GM12878 (cell line): ENCODE measurements at regions not wholly inside any gene's neighbourhood (a gene's known extent, or its start where the extent isn't known, plus 50 kb on each side); places are given as distances from the start of the nearest gene placed in this dataset.

Experiments
- ATAC-seq: fragments of 200-7000 bp; cut with Tn5 transposase; 3 replicates; pipeline ENCODE4 v1.9.1; 2020; ENCODE audit warnings: mild to moderate bottlenecking, moderate library complexity
- BruUV-seq: library from RNA; stranded (reverse); fragments of 400-500 nt; replicated peaks from 2 replicates; lab custom pipeline; 2021; lab: Mats Ljungman, UMichigan
- CTCF ChIA-PET: fragments of 300-600 bp; sonication (Branson Sonifier 250); formaldehyde crosslinking; extraction: SDS; loops from one replicate; lab custom pipeline; 2021; ENCODE audit warnings: inconsistent platforms; lab: Yijun Ruan, JAX
- POLR2A ChIA-PET: fragments of 350-600 bp; formaldehyde crosslinking; extraction: SDS; loops from one replicate; lab custom pipeline; 2021; ENCODE audit warnings: inconsistent platforms; lab: Charles Lee
- RAD21 ChIA-PET: fragments of 300-600 bp; sonication (Branson Sonifier 250); formaldehyde crosslinking; loops from one replicate; lab custom pipeline; 2023; ENCODE audit warnings: antibody characterized with exemption; ENCODE audit not compliant: unreplicated experiment; lab: Charles Lee
- SMC1A ChIA-PET: fragments of 300-600 bp; sonication (Branson Sonifier 250); formaldehyde crosslinking; loops from one replicate; lab custom pipeline; 2023; ENCODE audit not compliant: unreplicated experiment, uncharacterized antibody; lab: Charles Lee
- DNase-seq: peaks from one replicate; pipeline ENCODE4 v3.0.0-alpha.2; 2011; ENCODE audit warnings: low read depth, low spot score
- FAIRE-seq: peaks from 3 replicates; lab custom pipeline; 2011; peaks lifted over from hg19 to GRCh38; lab: Jason Lieb, UNC
- H2AFZ ChIP-seq: 2 replicates; pipeline ENCODE4 v1.6.0; 2011; ENCODE audit warnings: low read depth, low read length, control low read depth; ENCODE audit not compliant: control insufficient read depth
- H3K27ac ChIP-seq: 2 replicates; pipeline ENCODE4 v1.5.1; 2011; ENCODE audit warnings: control low read depth; ENCODE audit not compliant: control insufficient read depth, insufficient read depth
- H3K27me3 ChIP-seq, 2 experiments: replicated peaks in 1 of 2; 2 replicates each; pipeline versions ENCODE4 v1.6.0 to v1.6.1; 2011; ENCODE audit warnings: low read length in 1 of 2; ENCODE audit not compliant: control insufficient read depth in 2 of 2, insufficient read depth in 2 of 2
- H3K36me3 ChIP-seq, 2 experiments: 2 replicates each; pipeline ENCODE4 v1.5.1; 2011; ENCODE audit warnings: low read length in 1 of 2; ENCODE audit not compliant: control insufficient read depth in 2 of 2, insufficient read depth in 2 of 2
- H3K4me1 ChIP-seq: 2 replicates; pipeline ENCODE4 v1.6.1; 2011; ENCODE audit warnings: mild to moderate bottlenecking, low read length, moderate library complexity, mixed read lengths; ENCODE audit not compliant: control insufficient read depth, insufficient read depth
- H3K4me2 ChIP-seq: 2 replicates; pipeline ENCODE4 v1.6.0; 2011; ENCODE audit warnings: control low read depth; ENCODE audit not compliant: control insufficient read depth, insufficient read depth
- H3K4me3 ChIP-seq: fragments of 200-600 bp; sonication (generic); 2 replicates; pipeline ENCODE4 v1.5.1; 2016
- H3K79me2 ChIP-seq: 2 replicates; pipeline ENCODE4 v1.6.0; 2011; ENCODE audit warnings: low read length; ENCODE audit not compliant: control insufficient read depth, insufficient read depth
- H3K9ac ChIP-seq: 2 replicates; pipeline ENCODE4 v1.8.0; 2011; ENCODE audit warnings: low read length, control low read depth, mixed read lengths; ENCODE audit not compliant: control insufficient read depth, insufficient read depth
- H3K9me3 ChIP-seq: replicated peaks from 3 replicates; pipeline ENCODE4 v1.5.1; 2011; ENCODE audit warnings: mild to moderate bottlenecking, low read length; ENCODE audit not compliant: control insufficient read depth, insufficient read depth
- H4K20me1 ChIP-seq: 2 replicates; pipeline ENCODE4 v1.6.0; 2011; ENCODE audit not compliant: control insufficient read depth, insufficient read depth
- ATF2 ChIP-seq: IDR thresholded peaks from 2 replicates; pipeline ENCODE4 v1.6.1; 2012; ENCODE audit warnings: low read length, inconsistent platforms
- ATF3 ChIP-seq: IDR thresholded peaks from 2 replicates; pipeline ENCODE4 v1.6.1; 2011; ENCODE audit warnings: low read depth, mild to moderate bottlenecking, low read length, moderate library complexity, borderline replicate concordance; ENCODE audit errors: extremely low read depth
- CBX3 ChIP-seq: fragments of 200-600 bp; sonication (generic); IDR thresholded peaks from 2 replicates; pipeline ENCODE4 v1.6.1; 2016; ENCODE audit warnings: low read depth, borderline replicate concordance
- FOS ChIP-seq: IDR thresholded peaks from 3 replicates; pipeline ENCODE4 v1.6.1; 2011; ENCODE audit warnings: borderline replicate concordance; ENCODE audit not compliant: insufficient read length; ENCODE audit errors: extremely low read depth
- KAT2A ChIP-seq: conservative IDR thresholded peaks from 2 replicates; pipeline ENCODE4 v1.6.1; 2011; ENCODE audit warnings: low read depth, low read length; ENCODE audit not compliant: control insufficient read depth
- MXI1 ChIP-seq: fragments of 150-350 bp; IDR thresholded peaks from 2 replicates; pipeline ENCODE4 v1.6.1; 2011; ENCODE audit warnings: low read depth, mild to moderate bottlenecking, inconsistent platforms, low read length, improper control_type of control experiment
- PAX8 ChIP-seq: fragments of 450-650 bp; IDR thresholded peaks from 2 replicates; pipeline ENCODE4 v1.6.1; 2017; ENCODE audit warnings: mild to moderate bottlenecking, moderate library complexity
- PML ChIP-seq: IDR thresholded peaks from 2 replicates; pipeline ENCODE4 v1.6.1; 2012; ENCODE audit warnings: low read length, inconsistent platforms
- RB1 ChIP-seq: fragments of 450-650 bp; formaldehyde crosslinking; IDR thresholded peaks from 2 replicates; pipeline ENCODE4 v1.6.1; 2017; ENCODE audit warnings: mild to moderate bottlenecking, borderline replicate concordance
- SREBF1 ChIP-seq: IDR thresholded peaks from 2 replicates; pipeline ENCODE4 v1.6.1; 2012; ENCODE audit warnings: mild to moderate bottlenecking, low read length
- STAT3 ChIP-seq: IDR thresholded peaks from 2 replicates; pipeline ENCODE4 v1.6.1; 2011; ENCODE audit warnings: low read depth, low read length, improper control_type of control experiment
- TAF1 ChIP-seq: IDR thresholded peaks from 2 replicates; pipeline ENCODE4 v1.6.1; 2011; ENCODE audit warnings: mild to moderate bottlenecking, low read depth, low read length, borderline replicate concordance
- YBX1 ChIP-seq: fragments of 450-650 bp; IDR thresholded peaks from 2 replicates; pipeline ENCODE4 v1.6.1; 2016; ENCODE audit warnings: antibody characterized with exemption
- YY1 ChIP-seq: IDR thresholded peaks from 2 replicates; pipeline ENCODE4 v1.6.1; 2011; ENCODE audit warnings: low read depth, mild to moderate bottlenecking, low read length
- ZNF274 ChIP-seq: IDR thresholded peaks from one replicate; pipeline ENCODE4 v1.8.0; 2011; ENCODE audit not compliant: insufficient read length, insufficient read depth
- WGBS: methylation state at CpG from one replicate; pipeline ENCODE4 v1.1.6; 2016; ENCODE audit warnings: low lambda C conversion rate; ENCODE audit not compliant: insufficient replicate concordance, insufficient coverage; ENCODE audit errors: missing lambda C conversion rate; 5-methylcytosine and 5-hydroxymethylcytosine counted together
- in situ Hi-C: fragments of 300-500 bp; cut with MboI; formaldehyde crosslinking; loops from 9 replicates; pipeline ENCODE4 v1.14.3; 2018; ENCODE audit warnings: mixed read lengths
- intact Hi-C: fragments of 100-400 bp; cut with micrococcal nuclease; formaldehyde crosslinking; loops from one replicate; pipeline ENCODE4 v1.14.2; 2022; ENCODE audit not compliant: unreplicated experiment
- TF ChIP-seq, protein P1 (sequence below): IDR thresholded peaks from 2 replicates; pipeline ENCODE4 v1.6.1; 2012; ENCODE audit warnings: low read depth, low read length, improper control_type of control experiment

DNA sequence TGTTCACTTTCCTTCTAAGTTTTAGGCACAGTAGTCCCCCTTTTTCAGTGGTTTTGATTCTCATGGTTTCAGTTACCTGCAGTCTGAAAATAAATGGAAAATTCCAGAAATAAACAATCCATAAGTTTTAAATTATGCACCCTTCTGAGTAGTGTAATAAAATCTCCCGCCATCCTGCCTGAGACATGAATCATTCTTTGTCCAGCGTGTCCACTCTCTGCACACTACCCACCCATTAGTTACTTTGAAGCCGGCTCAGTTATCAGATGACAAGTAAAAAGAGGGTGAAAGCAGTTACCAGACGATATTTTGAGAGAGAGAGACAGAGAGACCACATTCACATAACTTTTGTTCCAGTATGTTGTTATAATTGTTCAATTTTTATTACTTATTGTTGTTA lies 400.5 kb downstream of the TMX3 start:
- POLR2A ChIA-PET = no interaction called here
- Histone ChIP-seq H3K79me2 (no peaks in the 10 kb centered on the region), H3K9ac (no peak overlapping the region), H3K36me3 (no peaks in the 10 kb centered on the region), H4K20me1 (no peaks in the 10 kb centered on the region), H3K27ac (no peak overlapping the region), H3K4me3 (no peak overlapping the region), H3K4me2 (no peak overlapping the region), H3K27me3 (no peaks in the 10 kb centered on the region), H3K4me1 (no peaks in the 10 kb centered on the region), H2AFZ (no peak overlapping the region), H3K9me3 (no peaks in the 10 kb centered on the region)
- ATAC-seq (no peak), DNase-seq (no peak), FAIRE-seq (no peak)
- SMC1A ChIA-PET = no interaction called here
- in situ Hi-C loops = no loop called here
- BruUV-seq = no TSS peak
- CTCF ChIA-PET = no interaction called here
- 14% methylated on average over 4 of the region's 4 CpGs for WGBS
- TF ChIP-seq, protein P1, sequence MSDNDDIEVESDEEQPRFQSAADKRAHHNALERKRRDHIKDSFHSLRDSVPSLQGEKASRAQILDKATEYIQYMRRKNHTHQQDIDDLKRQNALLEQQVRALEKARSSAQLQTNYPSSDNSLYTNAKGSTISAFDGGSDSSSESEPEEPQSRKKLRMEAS = no peak
- TF ChIP-seq PAX8 (no peak), STAT3 (no peak), CBX3 (no peak), PML (no peak), ATF2 (no peak), ZNF274 (no peak), KAT2A (no peak), ATF3 (no peak), SREBF1 (no peak), MXI1 (no peak), FOS (no peak), RB1 (no peak), YY1 (no peak), TAF1 (no peak), YBX1 (no peak)
- RAD21 ChIA-PET = no interaction called here
- intact Hi-C loops = no loop called here
